GM20431 (cell line): ENCODE measurements at regions not wholly inside any gene's neighbourhood (a gene's known extent, or its start where the extent isn't known, plus 50 kb on each side); places are given as distances from the start of the nearest gene placed in this dataset.

Source experiments
- in situ Hi-C: fragments of 300-500 bp; cut with MseI, MboI; formaldehyde crosslinking; loops from one replicate; pipeline ENCODE4 v1.15.0; 2020; ENCODE audit warnings: low sequenced_read_pairs; ENCODE audit not compliant: unreplicated experiment

DNA sequence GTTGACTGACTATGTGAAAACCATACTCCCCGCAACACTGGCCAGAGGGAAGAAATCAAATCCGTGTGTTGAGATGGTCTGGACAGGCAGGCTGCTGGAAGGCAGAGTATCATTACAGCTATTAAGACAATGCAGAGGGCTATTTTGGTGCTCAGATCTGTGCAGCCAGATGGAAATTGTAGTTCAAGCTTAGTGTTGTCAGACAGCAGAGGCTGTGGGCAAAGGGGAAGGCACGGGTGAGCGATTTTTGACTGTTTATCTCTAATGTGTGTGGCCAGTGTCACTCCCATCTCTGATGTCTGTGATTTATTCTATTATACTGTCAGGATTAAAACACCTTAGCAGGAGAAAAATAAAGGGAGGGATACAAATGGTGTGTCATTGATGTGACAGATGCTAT is 984.4 kb upstream of the WWC1 start:
- in situ Hi-C loops: no loop called here

DNA sequence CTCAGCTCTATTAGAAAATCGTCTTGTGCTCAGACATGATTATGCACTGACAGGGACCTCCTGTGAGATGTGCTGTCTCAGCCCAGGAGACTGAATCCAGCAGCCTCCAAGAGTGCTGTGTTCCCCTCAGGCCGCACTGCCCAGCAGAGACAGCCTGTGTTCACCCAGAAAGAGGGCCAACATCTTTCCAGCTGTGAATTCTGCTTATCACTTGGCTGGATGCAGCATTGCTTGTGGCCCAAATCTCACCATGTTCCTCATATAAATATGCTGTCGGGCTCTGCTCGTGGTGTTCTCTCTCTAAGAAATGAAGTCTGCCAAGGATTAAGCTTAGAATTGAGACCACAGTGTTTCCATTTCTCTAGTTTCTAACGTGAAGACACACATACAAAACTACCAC is 983.0 kb upstream of the WWC1 start:
- in situ Hi-C loops: no loop called here

DNA sequence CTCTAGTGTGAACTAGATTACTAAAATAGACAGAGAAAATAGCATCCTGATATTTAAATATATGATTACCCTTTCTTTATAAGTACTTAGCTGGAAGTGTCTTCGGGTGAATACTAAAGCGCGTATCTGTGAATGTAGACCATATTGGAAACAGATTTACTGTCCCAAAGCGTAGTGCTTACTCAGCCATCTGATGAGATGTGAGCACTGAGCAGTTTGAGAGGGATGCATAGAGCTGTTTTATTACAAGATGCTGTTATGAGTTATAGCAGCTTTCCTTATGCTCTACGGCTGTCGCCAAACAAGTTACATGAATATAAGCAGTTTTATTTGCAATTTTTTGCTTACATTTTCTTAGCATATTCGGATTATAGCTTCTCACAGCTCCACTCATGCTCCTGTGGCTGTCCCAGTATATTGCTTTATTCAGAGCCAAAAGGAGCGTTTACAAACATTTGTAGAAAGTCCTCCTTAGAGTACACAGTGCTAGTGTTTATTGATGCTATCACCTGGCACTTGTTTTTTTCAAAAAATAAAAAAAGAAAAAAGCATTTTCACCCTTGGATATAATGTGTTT is 981.4 kb upstream of the WWC1 start:
- in situ Hi-C loops: no loop called here

- in situ Hi-C loops: no loop called here
These were observed 980.1 kb upstream of the WWC1 start for GRCh38 chr5:167311340-167311739.

DNA sequence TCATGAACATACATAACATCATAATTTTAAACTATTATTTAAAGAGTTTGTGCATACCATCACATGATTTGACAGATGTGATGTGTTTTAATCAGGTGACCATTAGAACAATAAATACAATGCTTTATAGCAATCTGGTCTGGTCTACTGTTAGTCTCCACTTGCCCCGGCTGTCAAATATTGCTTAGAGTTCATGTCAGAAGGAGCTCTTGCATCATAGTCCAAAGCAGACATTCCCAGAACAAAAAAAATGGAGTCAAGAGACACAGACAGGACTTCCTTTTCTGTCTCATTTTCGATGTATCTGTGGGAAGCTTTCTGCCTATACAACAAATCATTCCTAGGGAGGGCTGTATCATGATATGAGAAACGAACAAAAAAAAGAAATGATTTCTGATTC is 979.2 kb upstream of the WWC1 start:
- in situ Hi-C loops: no loop called here

GRCh38 chr5:167315762-167316161 is 975.7 kb upstream of the WWC1 start:
- in situ Hi-C loops: no loop called here

- in situ Hi-C loops: no loop called here
These were observed 973.6 kb upstream of the WWC1 start for GRCh38 chr5:167317884-167318283.

DNA sequence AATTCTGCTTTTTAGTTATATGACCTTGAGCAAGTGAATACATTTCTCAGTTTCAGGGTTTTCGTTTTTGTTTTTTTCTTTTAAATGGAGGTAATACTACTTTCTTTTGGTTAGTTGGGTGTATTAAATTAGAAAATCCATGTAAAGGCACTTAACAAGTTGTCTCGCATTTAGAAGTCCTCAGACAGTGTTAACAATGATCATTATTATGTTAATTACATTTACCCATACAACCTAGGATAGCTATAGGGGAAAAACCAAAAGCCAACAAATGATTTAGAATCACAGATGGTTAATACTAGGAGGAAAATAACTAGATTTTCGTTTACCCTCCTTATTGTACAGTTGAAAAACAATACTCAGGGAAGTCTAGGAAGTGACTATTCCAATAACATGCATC is 972.2 kb upstream of the WWC1 start:
- in situ Hi-C loops: no loop called here

- in situ Hi-C loops: no loop called here
These were observed 971.4 kb upstream of the WWC1 start for GRCh38 chr5:167320019-167320418.

GRCh38 chr5:167332309-167332708 is 959.1 kb upstream of the WWC1 start:
- in situ Hi-C loops: no loop called here

DNA sequence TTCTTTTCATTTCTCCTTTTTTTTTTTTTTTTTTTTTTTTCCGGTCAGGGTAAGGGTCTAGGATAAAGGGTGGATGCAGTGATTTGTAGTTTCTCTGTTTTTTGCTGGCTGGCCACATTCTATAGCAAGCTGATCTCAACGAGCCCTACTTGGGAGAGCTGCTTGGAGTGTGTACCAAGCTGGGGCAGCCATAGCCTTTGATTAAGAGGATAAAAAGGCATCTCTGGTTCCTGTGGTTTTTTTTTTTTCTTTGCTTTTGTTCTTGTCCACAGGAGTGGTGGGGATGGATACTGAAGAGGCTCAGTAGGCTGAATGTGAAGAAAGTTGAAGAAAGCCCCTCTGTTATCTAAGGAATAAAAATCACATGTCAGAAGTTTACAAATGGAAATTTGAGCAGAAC is 955.3 kb upstream of the WWC1 start:
- in situ Hi-C loops: no loop called here

GRCh38 chr5:167339205-167339604 is 952.2 kb upstream of the WWC1 start:
- in situ Hi-C loops: no loop called here

DNA sequence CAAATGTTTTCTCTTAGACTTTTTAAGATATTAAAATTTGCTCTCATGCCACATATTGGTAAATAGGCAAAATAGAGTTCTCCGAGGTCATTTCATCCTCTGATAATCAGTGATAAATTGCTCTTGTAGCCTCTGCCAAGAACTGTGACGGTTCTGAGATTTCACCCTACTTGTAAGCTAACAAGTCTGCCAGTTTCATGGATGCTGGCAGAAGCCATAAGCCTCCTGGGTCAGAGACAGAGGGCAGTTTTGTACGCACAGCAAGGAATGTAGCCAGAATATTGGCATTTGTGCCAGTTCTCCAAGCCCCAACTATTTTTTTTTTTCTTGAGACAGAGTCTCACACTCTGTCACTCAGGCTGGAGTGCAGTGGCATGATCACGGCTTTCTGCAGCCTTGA is 945.0 kb upstream of the WWC1 start:
- in situ Hi-C loops: no loop called here

GRCh38 chr5:167348251-167348926 is 943.1 kb upstream of the WWC1 start:
- in situ Hi-C loops: no loop called here

DNA sequence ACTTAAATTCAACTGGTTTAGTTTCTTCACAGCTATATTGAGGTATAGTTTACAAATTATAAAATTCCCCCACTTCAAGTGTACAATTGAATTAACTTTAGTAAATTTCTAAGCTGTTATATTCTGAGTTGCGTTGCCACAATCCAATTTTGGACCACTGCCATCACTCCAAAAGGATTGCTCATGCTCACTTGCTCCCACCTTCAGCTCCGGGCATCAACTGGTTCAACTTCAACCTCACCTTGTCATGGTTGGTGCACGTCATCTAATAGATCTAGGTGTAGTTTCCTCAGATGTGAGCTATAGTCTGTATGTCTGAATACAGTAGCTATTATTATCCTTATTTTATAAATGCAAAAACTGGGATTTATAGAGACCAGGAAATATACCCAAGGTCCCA is 942.5 kb upstream of the WWC1 start:
- in situ Hi-C loops: no loop called here

DNA sequence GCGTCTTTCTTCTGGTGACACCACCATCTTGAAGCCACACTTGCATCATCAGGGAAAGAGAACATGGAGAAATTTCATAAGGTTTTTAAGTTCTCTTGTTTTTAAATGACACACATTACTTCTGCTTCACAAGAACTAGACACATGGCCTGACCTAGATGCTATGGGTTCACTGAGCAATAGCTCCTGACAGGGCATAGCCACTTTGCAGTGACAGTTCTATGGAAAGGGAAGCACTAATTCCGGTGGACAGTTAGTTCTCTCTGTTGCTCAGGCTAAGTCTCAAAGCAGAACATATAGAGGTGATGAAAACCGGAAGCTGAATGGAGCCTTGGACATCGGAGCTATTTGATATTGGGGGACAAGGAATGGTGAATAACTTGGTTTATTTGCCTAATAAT is 940.1 kb upstream of the WWC1 start:
- in situ Hi-C loops: no loop called here

- in situ Hi-C loops: no loop called here
These were observed 938.6 kb upstream of the WWC1 start for GRCh38 chr5:167352801-167353200.

DNA sequence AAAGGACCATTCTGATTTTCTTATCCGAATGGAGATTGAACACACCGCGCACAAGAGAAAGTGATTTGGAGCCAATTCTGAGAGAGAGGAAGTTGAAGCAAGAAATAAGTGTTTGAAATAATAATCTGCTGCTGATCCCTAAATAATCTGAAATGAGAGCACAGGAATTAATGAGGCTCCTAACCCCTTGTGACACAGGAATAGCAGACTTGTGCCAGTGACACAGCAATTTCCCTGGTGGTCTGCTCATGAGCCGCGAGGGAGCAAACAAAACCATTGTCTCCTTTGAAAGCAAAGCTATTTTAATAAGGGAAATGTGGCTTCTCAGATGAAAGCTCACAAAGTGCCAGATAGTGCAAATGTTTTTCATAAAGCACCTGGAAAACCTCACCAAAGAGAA is 936.1 kb upstream of the WWC1 start:
- in situ Hi-C loops: no loop called here

GRCh38 chr5:167356374-167356773 is 935.1 kb upstream of the WWC1 start:
- in situ Hi-C loops: no loop called here

DNA sequence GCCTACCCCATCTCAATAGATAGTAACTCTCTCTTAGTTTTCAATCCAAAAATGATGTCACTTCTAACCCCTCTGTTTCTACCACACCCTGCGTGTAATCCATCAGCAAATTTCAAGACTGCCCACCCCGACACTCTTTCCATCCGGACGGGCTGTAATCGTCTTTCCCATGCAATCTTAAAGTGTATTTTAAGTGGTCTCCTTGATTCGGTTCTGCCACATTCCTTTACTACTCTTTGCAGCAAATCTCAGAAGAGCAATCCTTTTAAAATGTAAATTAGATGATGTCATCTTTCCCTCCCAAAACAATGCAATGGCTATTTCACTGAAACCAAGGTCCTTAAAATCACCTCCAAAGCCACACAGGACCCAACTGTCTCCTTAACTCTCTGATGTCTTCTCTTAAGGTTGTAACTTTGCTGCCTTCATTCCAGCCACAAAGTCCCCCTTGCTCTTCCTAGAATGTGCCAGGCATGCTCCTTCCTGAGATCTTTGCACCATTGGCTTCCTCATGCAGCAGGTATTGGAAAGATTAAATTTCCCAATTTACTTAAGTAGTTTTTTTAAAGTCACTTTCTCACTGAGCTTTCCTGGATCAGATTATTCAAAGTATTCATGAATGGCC is 932.5 kb upstream of the WWC1 start:
- in situ Hi-C loops: no loop called here

DNA sequence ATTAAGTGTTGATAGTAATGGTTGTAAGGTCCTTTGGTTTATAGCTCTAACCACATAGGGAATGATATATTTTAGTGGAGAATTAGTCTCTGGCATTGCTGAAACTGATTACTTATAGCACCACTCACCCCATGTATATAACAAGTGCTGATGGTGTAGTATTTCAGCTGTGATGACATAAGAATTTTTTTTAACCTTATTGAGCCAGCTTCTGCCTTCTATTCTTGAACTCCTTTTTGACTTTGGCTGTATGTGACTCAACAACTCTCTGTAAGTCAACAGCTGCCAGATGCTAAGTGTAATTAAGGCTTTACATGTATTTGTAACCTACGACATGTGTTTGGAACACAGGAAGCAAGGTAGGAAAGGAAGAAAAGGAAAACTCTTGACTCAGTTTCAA is 929.6 kb upstream of the WWC1 start:
- in situ Hi-C loops: no loop called here

GRCh38 chr5:167363065-167363464 is 928.4 kb upstream of the WWC1 start:
- in situ Hi-C loops: no loop called here
